SU-DHL-6 (cell line): ENCODE measurements at regions not wholly inside any gene's neighbourhood (a gene's known extent, or its start where the extent isn't known, plus 50 kb on each side); places are given as distances from the start of the nearest gene placed in this dataset.

Source experiments
- H2AFZ ChIP-seq: fragments of 200-600 bp; sonication (generic); 2 replicates; pipeline ENCODE4 v1.6.1; 2014; ENCODE audit warnings: low read depth, mild to moderate bottlenecking, moderate library complexity, mixed read lengths, antibody characterized with exemption, low read length; ENCODE audit not compliant: severe bottlenecking
- H3F3A ChIP-seq: fragments of 200-600 bp; shearing (Covaris generic); 2 replicates; pipeline ENCODE4 v1.6.0; 2016; ENCODE audit warnings: antibody characterized with exemption, mild to moderate bottlenecking; ENCODE audit not compliant: insufficient read depth
- H3K27ac ChIP-seq: fragments of 200-600 bp; sonication (generic); 2 replicates; pipeline ENCODE4 v1.5.1; 2016; ENCODE audit warnings: low read depth, mild to moderate bottlenecking, low read length, moderate library complexity, mixed read lengths
- H3K27me3 ChIP-seq: fragments of 200-600 bp; sonication (generic), shearing (Covaris generic); 2 replicates; pipeline ENCODE4 v1.6.0; 2014; ENCODE audit warnings: mild to moderate bottlenecking, low read length
- H3K36me3 ChIP-seq: fragments of 200-600 bp; sonication (generic); 2 replicates; pipeline ENCODE4 v1.6.1; 2014; ENCODE audit warnings: mild to moderate bottlenecking, low read length, mixed read lengths
- H3K4me2 ChIP-seq: fragments of 300-600, 200-600 bp; shearing (Covaris generic), sonication (generic); 2 replicates; pipeline ENCODE4 v1.6.0; 2014; ENCODE audit warnings: low read length, low read depth, mild to moderate bottlenecking; ENCODE audit not compliant: poor library complexity, severe bottlenecking
- H3K4me3 ChIP-seq: fragments of 200-600 bp; sonication (generic); 2 replicates; pipeline ENCODE4 v1.5.1; 2014; ENCODE audit warnings: antibody characterized with exemption, low read length, mild to moderate bottlenecking, mixed read lengths; ENCODE audit not compliant: insufficient read depth, poor library complexity, severe bottlenecking
- H3K79me2 ChIP-seq: fragments of 200-600 bp; sonication (generic); 2 replicates; pipeline ENCODE4 v1.6.1; 2014; ENCODE audit warnings: mild to moderate bottlenecking, low read length, moderate library complexity; ENCODE audit not compliant: insufficient read depth
- H3K9ac ChIP-seq: fragments of 200-600 bp; sonication (generic); 2 replicates; pipeline ENCODE4 v1.7.0; 2014; ENCODE audit warnings: mild to moderate bottlenecking, low read length
- H3K9me2 ChIP-seq: fragments of 200-600 bp; sonication (generic); replicated peaks from 2 replicates; pipeline ENCODE4 v1.6.1; 2014; ENCODE audit warnings: low read length; ENCODE audit not compliant: insufficient read depth
- H3K9me3 ChIP-seq: fragments of 200-600 bp; sonication (generic); 2 replicates; pipeline ENCODE4 v1.6.1; 2014; ENCODE audit warnings: low read length, mixed read lengths; ENCODE audit not compliant: insufficient read depth
- H4K20me1 ChIP-seq: fragments of 200-600 bp; sonication (generic); 2 replicates; pipeline ENCODE4 v1.6.1; 2014; ENCODE audit warnings: low read depth, mild to moderate bottlenecking, antibody characterized with exemption, low read length, moderate library complexity, mixed read lengths
- EZH2phosphoT487 ChIP-seq: fragments of 200-600 bp; sonication (generic), shearing (Covaris generic); conservative IDR thresholded peaks from 2 replicates; pipeline ENCODE4 v1.6.1; 2018; ENCODE audit warnings: mild to moderate bottlenecking, antibody characterized with exemption, low read length, moderate library complexity, mixed read lengths
- TF ChIP-seq, protein P1 (sequence below): fragments of 200-600 bp; sonication (generic); IDR thresholded peaks from one replicate; pipeline ENCODE4 v1.5.1; 2017; ENCODE audit warnings: antibody characterized with exemption, mild to moderate bottlenecking, low read length, moderate library complexity; ENCODE audit not compliant: insufficient read depth, poor library complexity, severe bottlenecking

DNA sequence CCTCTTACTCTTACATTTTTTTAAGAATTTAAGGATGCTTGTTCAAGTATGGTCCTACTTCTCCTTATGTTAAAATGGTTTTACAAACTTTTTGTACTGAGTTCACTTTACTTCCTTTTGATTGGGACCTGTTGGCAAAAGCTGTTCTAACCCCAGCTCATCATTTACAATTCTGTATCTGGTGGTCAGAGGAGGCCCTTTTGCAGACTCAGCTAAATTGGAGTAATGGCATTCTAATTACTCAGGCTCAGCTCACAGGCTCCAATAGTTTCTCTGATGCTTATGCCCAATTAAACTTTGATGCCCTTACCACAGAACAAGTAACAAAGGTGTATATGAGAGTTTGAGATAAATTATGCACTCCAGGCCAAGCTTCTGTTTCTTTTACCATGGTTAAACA, 1632.0 kb downstream of the UQCRFS1 start:
- no peaks in the 10 kb centered on the region for H3K36me3 ChIP-seq
- peaks cover 19% of the 10 kb centered on the region; the same call in 1 of the 2 replicates for H3K9me3 ChIP-seq

More for the DNA sequence above, 1632.0 kb downstream of the UQCRFS1 start:
- TF ChIP-seq, protein P1, sequence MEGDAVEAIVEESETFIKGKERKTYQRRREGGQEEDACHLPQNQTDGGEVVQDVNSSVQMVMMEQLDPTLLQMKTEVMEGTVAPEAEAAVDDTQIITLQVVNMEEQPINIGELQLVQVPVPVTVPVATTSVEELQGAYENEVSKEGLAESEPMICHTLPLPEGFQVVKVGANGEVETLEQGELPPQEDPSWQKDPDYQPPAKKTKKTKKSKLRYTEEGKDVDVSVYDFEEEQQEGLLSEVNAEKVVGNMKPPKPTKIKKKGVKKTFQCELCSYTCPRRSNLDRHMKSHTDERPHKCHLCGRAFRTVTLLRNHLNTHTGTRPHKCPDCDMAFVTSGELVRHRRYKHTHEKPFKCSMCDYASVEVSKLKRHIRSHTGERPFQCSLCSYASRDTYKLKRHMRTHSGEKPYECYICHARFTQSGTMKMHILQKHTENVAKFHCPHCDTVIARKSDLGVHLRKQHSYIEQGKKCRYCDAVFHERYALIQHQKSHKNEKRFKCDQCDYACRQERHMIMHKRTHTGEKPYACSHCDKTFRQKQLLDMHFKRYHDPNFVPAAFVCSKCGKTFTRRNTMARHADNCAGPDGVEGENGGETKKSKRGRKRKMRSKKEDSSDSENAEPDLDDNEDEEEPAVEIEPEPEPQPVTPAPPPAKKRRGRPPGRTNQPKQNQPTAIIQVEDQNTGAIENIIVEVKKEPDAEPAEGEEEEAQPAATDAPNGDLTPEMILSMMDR: no peak
- TF ChIP-seq EZH2phosphoT487: no peak
- Histone ChIP-seq H3K4me2 (no peak overlapping the region), H3K27ac (no peak overlapping the region), H3F3A (no peaks in the 10 kb centered on the region), H2AFZ (no peak overlapping the region), H3K79me2 (no peaks in the 10 kb centered on the region), H3K4me3 (no peak overlapping the region), H3K9ac (no peak overlapping the region), H4K20me1 (no peaks in the 10 kb centered on the region), H3K9me2 (no peaks in the 10 kb centered on the region), H3K27me3 (no peaks in the 10 kb centered on the region)
